NCI-H2196 treated with DMSO at 0.1 percent for 48 hours (cell line): ENCODE measurements at regions not wholly inside any gene's neighbourhood (a gene's known extent, or its start where the extent isn't known, plus 50 kb on each side); places are given as distances from the start of the nearest gene placed in this dataset.

ENCODE experiments used
- DNase-seq: peaks from one replicate; lab custom pipeline; 2025; ENCODE audit not compliant: unreplicated experiment; lab: John Stamatoyannopoulos, UW

DNA sequence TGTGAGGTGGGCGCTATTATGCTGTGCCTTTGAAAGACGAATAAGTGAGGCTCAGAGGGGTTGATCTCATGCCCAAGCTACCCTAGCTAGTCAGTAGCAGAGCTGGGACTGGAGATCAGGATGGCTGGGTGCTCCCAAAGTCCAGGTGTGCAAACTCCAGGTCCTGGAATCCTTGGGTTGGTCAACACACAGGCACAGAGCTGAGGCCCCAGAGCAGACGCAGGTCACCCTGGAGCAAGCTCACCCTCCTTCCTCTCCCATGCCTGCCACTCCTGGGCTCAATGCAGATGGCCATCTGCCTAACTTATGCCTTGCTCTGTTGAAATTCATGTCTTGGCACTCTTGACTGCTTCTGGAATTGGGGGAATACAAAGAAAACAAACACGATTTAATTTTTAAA lies 587.2 kb downstream of the PTPRU start:
- no peak for DNase-seq

DNA sequence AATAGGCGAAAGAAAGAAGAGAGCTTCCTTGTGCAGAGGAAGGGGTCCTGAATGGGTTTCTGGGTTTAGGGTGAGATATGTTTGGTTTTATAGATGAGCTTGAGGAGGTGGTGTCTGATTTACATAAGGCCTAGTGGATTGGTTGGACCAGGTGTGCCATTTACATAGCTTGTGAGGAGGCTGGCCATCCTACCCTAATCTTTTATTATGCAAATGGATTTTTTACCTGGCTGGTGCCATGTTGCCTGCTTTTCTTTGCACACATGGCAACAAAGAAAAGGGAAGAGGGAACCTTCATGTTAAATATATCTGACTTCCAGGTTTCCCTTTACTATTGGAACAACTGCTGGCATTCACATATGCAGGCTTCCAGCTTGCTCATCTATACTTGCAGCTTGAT lies 585.3 kb downstream of the PTPRU start:
- DNase-seq = no peak

DNA sequence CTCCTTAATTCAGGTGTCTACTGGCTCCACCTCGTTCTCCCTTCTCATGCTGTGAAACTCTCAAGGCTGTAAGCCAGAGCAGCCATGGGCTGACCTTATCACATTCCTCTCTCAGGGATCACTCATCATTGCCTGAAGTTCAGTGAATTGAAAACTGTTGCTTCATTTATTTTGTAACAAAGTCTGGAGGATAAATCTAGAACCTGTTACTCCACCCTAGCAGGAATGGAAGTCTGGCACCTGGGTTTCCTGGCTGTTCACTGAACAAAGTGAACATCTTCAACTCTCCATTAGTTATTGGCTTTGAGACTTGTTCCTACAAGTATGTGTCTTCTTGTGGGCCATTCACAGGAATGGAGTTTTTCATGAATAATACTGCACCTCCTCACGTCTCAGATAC lies 584.1 kb downstream of the PTPRU start:
- no peak for DNase-seq

DNA sequence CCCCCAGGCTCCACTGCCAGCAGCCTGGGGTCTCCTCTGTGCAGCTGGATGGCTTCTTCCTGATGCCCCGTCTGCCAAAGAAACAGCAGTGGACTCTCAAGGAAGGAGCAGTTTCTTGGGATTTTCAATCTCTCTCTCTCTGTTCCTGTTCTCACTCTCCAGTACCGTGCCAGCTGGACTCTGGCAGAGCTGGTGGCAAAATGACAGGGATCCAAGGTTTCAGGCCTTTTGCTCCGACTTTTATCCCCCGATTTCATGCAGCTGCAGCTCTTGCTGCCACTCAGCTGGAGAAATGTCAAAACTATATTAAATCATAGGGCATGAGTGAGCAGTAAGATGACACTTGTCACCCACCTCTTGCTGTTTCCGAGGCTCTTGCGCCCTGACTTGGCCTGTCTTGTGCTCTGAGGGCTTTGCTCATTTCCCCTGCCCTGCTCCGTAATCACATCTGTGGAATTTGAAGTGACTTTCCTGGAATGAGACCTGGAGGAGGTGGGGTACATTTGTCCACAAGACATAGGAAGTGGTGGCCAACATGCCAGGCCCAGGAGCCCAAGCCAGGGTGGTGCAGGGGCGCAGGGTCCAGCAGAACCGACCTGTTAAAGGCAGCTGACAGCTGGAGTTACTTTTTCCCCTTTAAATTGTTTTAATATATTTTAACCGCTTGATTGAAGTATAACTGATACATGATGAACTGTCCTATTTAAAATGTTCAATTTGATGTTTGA lies 576.2 kb downstream of the PTPRU start:
- no peak for DNase-seq

DNA sequence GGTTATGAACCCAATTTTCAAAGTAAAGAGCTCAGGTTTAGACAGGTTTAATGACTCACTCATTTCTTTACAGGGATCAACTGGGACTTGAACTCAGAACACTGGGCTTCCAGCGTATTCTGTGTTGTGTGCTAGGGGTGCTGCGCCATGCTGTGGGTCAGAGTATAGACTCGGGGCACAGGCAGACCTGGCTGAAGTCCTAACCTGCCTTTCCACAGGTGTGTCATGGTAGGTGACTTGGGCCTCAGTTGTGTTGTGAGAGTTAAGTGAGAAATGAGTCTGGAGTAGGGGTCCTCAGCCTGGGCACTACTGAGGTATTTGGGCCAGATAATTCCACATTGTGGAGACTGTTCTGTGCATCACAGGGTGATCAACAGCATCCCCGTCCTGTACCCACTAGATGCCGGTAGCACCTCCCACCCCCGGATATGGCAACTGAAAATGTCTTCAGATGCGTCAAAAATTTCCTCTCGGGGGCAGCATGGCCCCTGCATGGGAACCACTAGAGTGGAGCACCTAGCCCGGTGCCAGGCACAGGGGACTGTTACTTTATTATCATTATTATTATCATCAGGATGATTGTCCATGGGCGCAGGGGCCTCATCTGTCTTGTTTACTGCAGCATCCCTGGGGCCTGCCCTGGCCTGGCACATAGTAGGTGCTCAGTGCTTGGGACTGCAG lies 575.5 kb downstream of the PTPRU start:
- no peak for DNase-seq

DNA sequence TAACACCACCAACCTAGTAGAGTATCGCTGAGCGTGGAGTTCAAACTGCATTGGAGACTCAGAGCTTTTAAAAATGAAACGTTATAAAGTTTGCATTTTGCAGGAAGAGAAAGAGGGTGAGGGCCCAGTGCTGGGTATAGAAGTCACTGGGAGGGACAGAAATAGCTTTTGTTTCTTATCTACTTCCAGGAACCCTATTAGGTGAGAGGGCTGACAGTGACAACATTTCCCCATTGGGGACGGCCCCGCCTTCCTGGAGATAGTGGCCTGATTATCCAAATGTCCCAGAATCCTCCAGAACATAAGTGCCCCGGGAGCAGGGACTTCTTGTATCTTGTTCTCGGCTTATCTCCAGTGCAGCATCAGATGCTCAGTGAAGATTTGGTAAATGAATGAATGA lies 574.9 kb downstream of the PTPRU start:
- DNase-seq = no peak

DNA sequence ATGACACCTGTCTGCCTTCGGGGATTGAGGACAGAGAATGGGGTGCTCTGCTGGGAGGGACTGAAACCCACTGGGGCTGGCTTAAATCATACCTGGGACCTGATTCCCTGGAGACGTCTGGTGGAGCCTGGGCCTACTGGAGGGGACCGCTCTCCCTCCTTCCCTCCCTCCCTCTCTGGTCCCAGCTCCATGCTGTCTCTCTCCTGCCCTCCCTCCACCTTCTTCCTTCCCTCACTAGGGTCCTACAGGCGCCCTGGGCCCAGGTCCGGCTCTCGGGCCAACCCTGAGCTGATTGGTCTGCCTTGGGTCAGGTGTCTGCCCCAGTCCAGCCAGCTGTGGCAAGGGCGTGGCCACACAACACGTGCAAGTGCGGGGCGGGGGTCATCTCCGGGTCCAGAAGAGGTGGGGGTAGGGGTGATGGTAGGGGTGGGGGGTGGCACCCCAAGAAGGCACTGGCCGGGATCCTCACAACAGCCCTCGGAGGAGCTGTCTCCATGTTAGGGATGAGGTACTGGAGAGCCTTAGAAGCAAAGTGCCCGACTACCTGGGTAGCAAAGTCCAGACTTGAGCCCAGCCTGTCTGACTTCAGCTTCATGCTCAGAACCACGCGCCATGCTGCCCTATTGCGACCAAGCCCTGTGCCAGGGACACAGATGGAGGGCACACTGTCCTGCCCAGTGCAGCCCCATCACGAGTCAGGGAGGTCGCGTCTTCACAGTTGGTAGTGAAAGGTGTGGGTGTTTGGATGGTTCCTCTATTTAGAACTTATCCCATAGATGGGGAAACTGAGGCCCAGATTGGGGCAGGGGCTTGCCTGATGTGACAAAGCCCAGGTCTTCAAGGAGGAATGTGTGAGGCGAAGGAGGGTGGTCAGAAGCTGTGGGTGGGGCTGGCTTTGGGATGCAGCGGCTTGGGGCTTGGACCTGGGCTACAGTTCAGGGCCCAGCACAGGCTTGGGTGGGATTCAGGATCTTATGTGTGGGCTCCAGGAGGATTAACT lies 574.1 kb downstream of the PTPRU start:
- DNase-seq = no peak

DNA sequence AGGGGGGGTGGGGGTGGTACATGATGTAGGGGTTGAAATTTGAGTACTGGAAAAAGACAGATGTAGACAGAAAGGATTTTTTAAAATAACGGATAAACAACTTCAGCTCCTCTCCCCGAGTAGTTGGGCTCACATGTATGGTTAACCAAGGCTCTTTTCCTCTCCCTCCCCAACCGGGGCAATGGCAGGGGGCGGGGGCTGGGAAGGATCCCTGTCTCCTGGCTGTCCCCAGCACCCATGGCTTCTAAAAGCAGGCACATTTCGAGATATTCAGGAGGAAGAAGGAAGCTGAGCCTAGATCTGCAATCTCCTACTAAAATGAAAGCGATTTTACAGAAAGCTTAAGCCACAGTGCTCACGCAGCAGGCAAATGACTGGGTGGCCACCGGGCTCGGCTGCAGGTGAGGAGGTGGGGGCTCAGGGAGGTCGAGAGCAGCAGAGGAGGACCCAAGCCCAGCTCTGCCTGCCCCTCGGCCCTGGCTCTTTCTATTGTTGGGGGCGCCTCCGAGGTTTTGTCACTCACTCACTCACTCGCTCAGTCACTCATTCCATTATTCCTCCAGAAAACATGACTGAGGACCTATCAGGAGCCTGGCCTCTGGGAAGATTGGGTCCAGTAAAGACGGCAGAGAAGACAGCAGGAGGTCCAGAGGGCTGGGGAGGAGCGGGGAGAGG lies 573.3 kb downstream of the PTPRU start:
- DNase-seq = no peak

DNA sequence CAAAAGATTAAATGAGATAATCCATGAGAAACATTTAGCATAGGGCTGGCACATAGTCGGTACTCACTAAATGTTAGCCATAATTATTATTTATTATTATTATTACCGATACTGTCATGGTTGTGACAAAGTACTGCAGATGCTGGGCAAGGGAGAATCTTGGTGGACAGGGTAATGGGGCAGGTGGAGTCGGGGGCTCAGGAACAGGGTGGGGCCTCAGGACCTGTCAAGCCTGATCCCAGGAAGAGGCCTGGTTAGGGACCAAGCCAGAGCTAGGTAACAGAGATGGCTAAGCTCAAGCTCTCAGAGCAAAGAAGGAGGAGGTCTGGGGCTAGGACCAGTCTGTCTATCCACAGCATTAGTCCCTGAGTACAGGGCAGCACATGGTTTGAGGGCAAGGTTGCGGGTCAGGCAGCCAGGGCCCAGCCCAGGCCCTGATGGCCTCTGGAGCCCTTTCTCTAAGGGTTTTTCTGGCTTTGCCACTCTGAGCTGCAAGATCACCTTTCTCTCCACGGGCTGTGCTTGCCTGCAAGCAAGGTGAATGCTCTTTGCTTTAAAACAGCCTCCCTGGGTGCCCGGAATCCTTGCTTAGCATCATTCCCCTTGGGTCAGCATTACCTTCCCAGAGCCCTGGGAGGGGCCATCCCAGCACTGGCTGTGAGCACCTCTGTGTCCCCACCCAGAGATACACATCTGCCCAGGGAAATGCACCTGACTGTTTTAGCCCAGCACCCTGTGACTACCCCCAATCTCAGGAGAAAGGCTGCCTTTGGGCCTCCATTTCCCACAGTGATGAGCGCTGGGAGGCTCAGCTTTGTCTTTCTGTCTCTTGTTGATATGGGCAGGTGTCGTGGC lies 572.0 kb downstream of the PTPRU start:
- no peak for DNase-seq

DNA sequence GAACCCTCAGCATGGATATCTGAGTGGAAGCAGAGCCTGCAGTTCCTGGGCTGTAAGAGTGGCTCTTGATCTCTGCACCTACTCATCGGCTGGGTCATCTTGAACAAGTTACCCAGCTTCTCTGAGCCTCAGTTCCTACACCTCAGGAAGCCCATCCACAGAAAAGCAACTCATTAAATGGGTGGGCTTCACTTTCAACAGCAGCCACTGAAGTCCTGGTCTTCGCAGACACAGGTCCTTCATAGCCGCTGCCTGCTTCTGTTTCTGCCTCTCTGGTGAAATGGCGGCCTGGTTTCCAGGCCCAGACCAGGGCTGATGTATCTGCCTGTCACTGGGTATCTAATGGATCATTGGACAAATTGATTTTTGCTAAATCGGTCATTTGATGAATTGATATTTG lies 571.4 kb downstream of the PTPRU start:
- no peak for DNase-seq

DNA sequence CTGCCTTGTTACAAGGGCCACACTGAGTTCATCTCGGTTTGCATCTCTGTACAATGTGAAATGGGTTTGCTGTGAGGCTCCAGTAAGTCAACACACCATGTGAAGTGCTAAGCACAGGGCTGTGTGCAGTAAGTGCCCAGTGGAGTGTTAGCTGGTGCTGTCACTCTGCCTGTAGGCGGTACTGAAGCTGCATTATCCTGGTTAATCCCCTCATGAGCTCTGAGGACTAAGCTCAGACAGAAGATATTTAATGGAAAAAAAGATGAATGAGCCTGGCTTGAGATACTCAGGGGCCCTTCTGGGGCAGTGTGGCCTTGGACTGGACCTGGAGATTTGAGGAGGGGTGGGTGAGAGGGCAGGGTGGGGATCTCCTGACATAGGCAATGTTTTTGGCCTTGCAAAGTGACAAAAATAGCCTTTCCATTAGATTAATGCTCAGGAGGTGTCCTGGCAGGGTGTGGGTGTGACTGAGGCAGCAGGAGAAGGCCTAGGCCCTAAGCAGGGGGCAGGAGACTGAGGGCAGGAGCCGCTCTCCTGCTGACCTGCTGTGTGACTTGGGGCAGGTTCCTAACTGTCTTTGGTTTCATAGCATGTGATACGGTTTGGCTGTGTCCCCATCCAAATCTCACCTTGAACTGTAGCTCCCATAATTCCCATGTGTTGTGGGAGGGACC lies 570.5 kb downstream of the PTPRU start:
- no peak for DNase-seq

DNA sequence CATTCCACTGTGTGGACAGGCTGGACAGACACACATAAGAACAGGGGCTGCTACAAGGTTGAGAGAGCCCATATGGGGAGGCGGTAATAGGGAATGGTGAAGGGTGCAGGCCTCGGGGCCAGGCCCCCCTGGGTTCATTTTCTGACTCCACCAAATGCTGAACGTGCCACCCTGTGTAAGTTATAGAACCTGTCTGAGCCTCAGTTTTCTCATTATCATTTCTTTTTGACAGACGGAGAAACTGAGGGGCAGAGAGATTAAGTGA lies 569.5 kb downstream of the PTPRU start:
- DNase-seq = no peak

DNA sequence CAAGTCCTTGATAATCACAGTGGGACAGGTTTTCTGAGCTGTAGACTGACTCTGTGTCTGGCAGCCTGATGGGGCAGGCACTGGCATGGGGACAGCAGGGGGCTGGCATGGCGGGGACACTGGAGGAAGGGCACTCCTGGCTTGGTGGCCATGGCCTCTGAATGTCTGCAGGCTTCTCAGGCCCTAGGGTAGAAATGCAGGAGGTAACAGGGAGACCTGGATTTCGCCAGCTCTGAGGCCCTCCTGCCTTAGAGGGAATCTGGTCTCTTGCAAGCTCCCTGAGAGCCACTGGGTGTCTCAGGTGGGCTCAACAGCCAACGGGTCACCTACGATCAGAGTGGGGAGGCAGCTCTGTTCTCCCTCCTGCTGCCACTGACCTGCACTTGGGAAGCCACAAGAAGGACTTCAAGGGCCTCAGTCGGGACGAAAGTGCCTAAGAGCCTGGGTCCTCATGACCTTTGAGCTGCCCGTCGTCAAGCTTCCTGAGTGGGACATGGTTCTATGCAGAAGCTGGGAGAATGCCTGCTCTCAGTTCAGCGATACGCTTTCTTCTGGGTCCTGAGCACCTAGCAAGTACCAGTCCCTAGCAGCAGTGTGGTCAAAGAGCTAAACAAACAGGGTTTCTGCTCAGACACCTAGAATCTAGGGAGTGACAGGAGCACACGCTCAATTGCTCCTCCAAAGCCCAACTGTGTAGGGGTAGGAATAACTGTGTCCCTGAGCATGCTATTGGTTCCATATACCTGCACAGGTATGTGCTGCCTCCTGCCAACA lies 569.0 kb downstream of the PTPRU start:
- no peak for DNase-seq

DNA sequence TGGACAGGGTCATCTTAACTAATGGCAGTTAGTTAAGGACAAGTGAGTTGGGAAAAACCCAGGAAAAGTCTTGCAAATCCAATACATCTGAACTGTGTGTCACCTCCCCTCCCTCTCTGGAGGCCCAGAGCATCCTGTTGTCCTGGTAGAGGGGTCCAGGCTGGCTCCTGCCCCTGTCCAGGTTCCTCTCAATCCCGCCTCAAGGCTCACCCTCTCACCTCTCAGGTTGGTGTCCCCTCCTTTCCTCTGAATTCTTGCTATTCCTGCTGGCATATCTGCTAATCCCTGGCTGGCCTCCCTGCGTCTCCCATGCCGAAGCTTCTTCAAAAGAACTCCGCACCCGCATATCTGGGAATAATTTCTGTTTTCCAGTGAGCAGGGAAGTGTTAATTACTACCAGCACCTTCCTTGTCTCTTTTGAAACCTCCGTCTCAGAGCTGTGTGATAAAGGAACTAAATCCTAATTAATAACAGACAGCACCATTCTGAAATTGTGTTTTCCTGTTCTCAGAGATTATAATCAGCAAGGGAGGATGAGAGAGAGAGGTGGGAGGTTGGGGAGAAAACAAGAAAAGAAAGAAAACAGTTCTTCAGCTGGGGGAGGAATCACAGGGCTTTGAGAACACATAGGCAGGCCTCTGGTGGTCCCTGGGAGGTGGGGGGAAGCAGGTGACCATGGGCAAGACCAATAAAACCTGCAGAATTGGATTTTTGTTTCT lies 568.0 kb downstream of the PTPRU start:
- DNase-seq = no peak

DNA sequence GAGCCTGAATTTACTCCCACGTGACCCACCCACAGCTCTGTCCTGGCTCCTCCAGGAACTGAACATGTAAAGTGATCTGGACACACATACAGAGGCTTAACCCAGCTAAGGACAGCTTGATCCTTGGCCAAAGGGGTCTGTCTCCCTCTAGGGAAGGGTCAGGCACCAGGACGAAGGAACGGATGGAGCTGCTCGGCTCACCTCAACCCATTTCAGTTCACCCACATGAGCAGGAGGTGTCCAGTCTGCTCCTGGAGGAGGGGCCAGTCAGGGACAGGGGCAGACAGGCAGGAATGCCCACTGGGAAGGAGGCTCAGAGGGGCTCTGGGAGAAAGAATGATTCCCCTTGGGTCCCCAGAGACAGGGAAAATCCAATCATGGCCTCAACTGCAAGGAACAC lies 567.2 kb downstream of the PTPRU start:
- no peak for DNase-seq

DNA sequence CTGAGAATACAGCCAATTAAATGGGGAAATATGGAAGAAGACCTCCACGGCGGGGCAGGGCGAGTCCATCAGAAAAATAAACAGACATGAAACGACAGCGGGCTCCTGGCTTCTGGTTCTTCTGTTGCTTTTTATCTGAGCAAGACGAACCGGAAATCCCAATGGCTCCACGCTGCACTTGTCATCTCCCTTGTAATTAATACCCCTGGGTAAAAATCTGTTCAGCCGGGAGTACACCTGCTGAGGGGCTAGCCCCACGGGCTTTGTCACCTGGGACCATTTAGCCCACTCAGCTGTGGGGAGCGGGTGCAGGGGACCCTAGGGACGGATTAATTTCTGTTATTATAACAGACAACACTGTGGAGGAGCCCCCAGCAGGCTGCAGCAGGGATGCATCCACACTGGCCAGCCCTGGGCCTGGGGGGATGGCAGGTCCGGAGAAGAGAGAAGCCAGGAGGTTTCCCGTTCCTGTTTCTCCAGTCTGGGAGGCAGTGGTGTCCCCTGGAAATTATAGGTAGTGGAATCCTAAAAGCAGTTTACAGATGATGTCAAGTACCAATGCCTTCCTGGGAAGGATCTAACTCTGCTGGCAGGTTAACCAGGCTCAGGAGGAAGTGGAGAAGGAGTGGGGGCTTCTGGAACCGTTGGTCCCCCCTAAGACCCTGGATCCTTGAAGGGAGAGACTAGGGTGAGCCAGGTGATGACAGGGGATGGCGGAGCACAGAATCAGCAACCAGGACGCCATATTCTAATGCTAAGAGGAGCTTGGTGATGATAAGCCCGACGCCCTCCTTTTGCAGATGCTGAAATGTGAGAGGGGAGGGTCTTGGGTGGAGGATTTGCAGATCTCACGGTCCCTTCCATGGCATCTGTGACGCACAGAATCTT lies 566.1 kb downstream of the PTPRU start:
- no peak for DNase-seq

DNA sequence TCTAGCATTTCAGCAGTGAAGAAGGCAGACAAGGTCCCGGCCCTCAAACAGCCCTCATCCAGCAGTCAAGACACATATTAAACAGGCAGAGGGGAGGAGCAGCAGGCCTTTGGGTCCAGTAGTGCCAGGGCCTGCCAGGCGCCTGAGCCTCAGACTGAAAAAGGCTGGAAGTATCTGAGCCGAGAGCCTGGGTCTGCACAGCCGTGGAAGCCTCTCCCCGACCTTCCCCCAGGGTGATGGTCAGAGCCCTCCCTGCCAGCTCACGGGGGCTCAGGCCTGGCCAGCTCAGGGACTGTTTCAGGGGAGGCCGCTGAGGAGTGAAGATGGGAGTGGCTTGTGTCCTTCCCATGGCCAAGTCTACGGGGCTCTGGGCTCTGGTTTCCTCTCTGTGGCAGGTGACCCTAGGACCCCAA lies 565.2 kb downstream of the PTPRU start:
- no peak for DNase-seq

DNA sequence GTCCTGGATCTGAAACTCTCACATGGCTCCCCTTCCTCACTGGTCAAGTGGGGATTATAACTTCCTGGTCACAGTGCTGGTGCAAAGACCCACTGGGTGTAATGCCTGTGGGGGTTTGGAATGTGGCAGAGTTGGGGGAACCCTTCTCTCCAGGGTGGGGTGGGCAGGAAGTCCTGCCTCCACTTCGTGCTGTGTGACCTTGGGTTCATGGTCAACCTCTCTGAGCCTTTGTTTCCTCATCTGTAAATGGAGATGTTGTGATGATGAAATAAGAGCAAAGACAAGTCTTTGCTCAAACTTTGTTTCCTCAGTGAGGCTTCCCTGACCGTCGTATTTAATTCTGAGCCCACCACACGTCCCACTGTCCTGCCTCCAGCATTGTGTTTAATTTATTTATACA lies 564.7 kb downstream of the PTPRU start:
- no peak for DNase-seq
